Activated naive CD4-positive, alpha-beta T cell treated with anti-CD3 and anti-CD28 coated beads, Interleukin-2, amount 50 U/mL, for 24 hours (primary cell): ENCODE measurements at regions not wholly inside any gene's neighbourhood (a gene's known extent, or its start where the extent isn't known, plus 50 kb on each side); places are given as distances from the start of the nearest gene placed in this dataset.

ENCODE experiments used
- H3K27ac Mint-ChIP-seq: one replicate; pipeline ENCODE4 v1.8.0; 2021; ENCODE audit warnings: mild to moderate bottlenecking, mixed read lengths
- H3K27me3 Mint-ChIP-seq: one replicate; pipeline ENCODE4 v1.8.0; 2021; ENCODE audit warnings: mixed read lengths
- H3K36me3 Mint-ChIP-seq: one replicate; pipeline ENCODE4 v1.8.0; 2021; ENCODE audit warnings: mixed read lengths
- H3K4me1 Mint-ChIP-seq: one replicate; pipeline ENCODE4 v1.8.0; 2021; ENCODE audit warnings: mixed read lengths
- H3K4me3 Mint-ChIP-seq: one replicate; pipeline ENCODE4 v1.8.0; 2021; ENCODE audit warnings: mild to moderate bottlenecking, mixed read lengths
- H3K9me3 Mint-ChIP-seq: one replicate; pipeline ENCODE4 v1.8.0; 2021; ENCODE audit warnings: mixed read lengths

- no peaks in the 10 kb centered on the region for H3K9me3 Mint-ChIP-seq
- peak overlapping the region; percentile 6 for H3K27ac Mint-ChIP-seq
- H3K4me1 Mint-ChIP-seq, result no peaks in the 10 kb centered on the region
- no peaks in the 10 kb centered on the region for H3K36me3 Mint-ChIP-seq
- no peak overlapping the region for H3K4me3 Mint-ChIP-seq
- H3K27me3 Mint-ChIP-seq, result no peaks in the 10 kb centered on the region
These were observed 62.8 kb upstream of the ID2 start for GRCh38 chr2:8619071-8619470.

- Mint-ChIP-seq H3K4me1 (no peaks in the 10 kb centered on the region), H3K4me3 (no peak overlapping the region), H3K9me3 (no peaks in the 10 kb centered on the region), H3K27me3 (no peaks in the 10 kb centered on the region), H3K36me3 (no peaks in the 10 kb centered on the region), H3K27ac (no peak overlapping the region)
These were observed 61.1 kb upstream of the ID2 start for GRCh38 chr2:8620611-8621382.

- Mint-ChIP-seq H3K36me3 (no peaks in the 10 kb centered on the region), H3K4me3 (no peak overlapping the region), H3K4me1 (no peaks in the 10 kb centered on the region), H3K27me3 (no peaks in the 10 kb centered on the region), H3K9me3 (no peaks in the 10 kb centered on the region), H3K27ac (no peak overlapping the region)
These were observed 59.5 kb upstream of the ID2 start for GRCh38 chr2:8622199-8622911.

DNA sequence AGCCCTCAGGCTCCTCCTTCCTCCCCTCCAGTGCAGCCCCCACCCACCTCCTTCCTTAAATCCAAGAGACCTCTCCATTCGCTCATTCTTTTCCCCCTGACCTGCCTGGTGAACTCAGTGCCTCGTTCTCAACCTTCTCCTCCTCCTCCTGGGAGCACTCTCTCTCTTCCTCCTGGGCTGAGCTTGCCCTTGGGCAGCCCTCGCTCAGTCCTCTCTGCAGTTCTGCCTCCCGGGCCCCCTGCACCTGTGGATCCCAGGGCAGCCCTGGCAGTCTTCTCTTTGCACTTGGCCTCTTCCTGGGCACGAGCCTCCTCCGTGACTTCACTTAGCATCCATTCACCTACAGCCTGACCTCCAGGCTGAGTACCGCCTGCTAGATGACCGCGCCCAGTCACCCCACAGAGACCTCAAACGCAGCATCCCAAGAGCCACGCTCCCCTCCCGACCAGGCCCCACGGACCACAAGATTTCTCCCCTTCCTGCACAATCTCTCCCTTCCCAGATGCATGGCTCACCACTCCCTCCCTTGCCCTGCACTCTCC, 58.9 kb upstream of the ID2 start:
- no peak overlapping the region for H3K27ac Mint-ChIP-seq
- H3K9me3 Mint-ChIP-seq, result no peaks in the 10 kb centered on the region
- H3K36me3 Mint-ChIP-seq, result no peaks in the 10 kb centered on the region
- H3K27me3 Mint-ChIP-seq, result no peaks in the 10 kb centered on the region
- no peak overlapping the region for H3K4me3 Mint-ChIP-seq
- H3K4me1 Mint-ChIP-seq, result no peaks in the 10 kb centered on the region

- H3K36me3 Mint-ChIP-seq, result no peaks in the 10 kb centered on the region
- no peak overlapping the region for H3K4me3 Mint-ChIP-seq
- H3K27ac Mint-ChIP-seq, result no peak overlapping the region
- H3K9me3 Mint-ChIP-seq, result no peaks in the 10 kb centered on the region
- H3K4me1 Mint-ChIP-seq, result no peaks in the 10 kb centered on the region
- H3K27me3 Mint-ChIP-seq, result no peaks in the 10 kb centered on the region
These were observed 58.3 kb upstream of the ID2 start for GRCh38 chr2:8623576-8623957.

DNA sequence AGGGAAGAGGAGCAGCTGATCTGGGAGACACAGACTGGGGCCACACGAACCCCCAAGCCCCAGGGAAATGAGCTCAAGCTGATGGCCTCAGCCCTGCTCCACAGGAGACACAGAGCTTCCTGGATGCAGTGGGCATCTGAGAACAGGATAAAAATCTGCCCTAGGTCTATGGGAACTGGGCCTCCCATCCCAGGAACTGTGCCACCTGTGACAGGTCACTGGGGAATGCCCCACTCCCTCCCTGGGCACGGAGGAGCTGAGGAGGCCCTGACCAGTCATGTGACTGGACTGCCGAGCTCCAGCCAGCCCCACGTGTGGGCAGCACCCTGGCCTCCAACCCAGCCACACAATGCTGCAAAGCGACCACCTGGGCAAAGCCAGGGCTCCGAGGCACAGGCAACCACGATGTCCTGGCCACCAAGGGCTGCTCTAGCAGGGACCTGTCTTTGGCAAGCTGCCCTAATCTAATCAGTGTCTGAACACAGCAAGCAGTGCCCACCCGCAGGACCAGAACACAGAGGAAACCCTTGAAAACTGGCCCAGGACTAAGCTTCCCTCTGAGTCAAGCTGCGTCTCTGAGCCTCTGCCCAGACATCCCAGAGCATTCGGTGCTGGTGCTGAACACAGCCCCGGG, 57.8 kb upstream of the ID2 start:
- Mint-ChIP-seq H3K27ac (no peak overlapping the region), H3K4me1 (no peaks in the 10 kb centered on the region), H3K27me3 (no peaks in the 10 kb centered on the region), H3K9me3 (no peaks in the 10 kb centered on the region), H3K36me3 (no peaks in the 10 kb centered on the region), H3K4me3 (no peak overlapping the region)

GRCh38 chr2:8624855-8625398, 56.9 kb upstream of the ID2 start:
- no peaks in the 10 kb centered on the region for H3K27me3 Mint-ChIP-seq
- no peaks in the 10 kb centered on the region for H3K36me3 Mint-ChIP-seq
- no peaks in the 10 kb centered on the region for H3K4me1 Mint-ChIP-seq
- no peaks in the 10 kb centered on the region for H3K9me3 Mint-ChIP-seq
- H3K4me3 Mint-ChIP-seq, result no peak overlapping the region
- no peak overlapping the region for H3K27ac Mint-ChIP-seq

DNA sequence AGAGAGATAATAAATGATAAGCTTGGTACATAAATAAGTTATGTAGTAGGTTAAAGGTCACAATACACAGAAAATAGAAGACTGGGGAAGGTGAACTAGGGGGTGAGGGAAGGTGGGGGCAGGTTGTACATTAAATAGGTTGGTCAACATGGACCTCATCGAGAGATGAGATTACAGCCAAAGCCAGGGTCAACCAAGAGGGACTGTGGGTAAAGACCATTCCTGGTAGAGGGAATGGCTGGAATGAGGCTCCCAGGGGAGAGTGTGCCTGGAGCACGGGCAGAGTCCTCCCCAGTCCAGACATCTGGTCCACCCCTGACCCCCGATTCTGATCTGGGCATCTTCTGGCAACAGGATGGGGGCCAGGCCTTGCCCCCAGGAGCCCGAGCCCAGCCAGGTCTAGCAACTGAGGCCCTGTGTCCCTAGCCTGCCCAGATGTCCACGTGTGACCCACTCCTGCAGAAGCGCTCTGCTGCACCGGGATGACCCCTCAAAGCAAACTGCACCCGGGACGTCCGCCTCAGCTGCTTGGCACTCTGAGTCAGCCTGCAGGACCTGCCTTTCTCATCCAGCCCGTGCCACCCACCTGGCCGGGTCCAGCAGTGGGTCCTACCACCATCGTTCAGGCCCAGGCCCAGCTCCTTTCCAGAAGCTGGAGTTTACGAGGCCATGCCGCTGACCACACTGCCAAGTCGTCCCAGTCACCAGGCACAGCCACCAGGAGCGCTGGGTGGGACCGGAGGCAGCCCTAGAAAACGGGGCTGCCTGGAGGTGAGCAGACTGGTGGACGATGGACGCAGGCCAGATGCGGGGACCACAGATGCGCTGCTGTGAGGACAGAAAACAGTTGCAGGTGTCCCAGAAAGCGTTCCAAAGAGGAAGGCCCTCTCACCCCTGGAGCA, 56.2 kb upstream of the ID2 start:
- no peaks in the 10 kb centered on the region for H3K27me3 Mint-ChIP-seq
- H3K36me3 Mint-ChIP-seq, result no peaks in the 10 kb centered on the region
- H3K4me3 Mint-ChIP-seq, result no peak overlapping the region
- no peaks in the 10 kb centered on the region for H3K4me1 Mint-ChIP-seq
- H3K27ac Mint-ChIP-seq, result no peak overlapping the region
- no peaks in the 10 kb centered on the region for H3K9me3 Mint-ChIP-seq

DNA sequence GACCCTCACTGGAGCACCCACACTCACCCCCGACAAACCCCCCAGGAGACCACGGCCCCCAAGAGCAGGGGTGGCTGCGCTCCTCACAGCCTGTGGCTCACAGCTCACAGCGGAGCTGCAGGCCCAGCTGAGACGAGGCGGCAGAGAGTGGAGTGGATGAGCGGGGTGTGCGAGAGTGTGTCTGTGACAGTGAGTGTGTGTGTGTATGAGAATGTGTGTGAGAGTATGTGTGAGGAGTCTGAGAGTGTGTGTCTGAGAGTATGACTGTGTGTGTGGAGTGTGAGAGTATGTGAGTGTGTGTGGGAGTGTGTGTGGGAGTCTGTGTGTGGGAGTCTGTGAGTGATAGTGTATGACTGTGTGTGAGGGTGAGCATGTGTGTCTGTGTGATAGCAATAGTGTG, 55.3 kb upstream of the ID2 start:
- Mint-ChIP-seq H3K36me3 (no peaks in the 10 kb centered on the region), H3K27ac (no peak overlapping the region), H3K27me3 (no peaks in the 10 kb centered on the region), H3K4me1 (no peaks in the 10 kb centered on the region), H3K4me3 (no peak overlapping the region), H3K9me3 (no peaks in the 10 kb centered on the region)

DNA sequence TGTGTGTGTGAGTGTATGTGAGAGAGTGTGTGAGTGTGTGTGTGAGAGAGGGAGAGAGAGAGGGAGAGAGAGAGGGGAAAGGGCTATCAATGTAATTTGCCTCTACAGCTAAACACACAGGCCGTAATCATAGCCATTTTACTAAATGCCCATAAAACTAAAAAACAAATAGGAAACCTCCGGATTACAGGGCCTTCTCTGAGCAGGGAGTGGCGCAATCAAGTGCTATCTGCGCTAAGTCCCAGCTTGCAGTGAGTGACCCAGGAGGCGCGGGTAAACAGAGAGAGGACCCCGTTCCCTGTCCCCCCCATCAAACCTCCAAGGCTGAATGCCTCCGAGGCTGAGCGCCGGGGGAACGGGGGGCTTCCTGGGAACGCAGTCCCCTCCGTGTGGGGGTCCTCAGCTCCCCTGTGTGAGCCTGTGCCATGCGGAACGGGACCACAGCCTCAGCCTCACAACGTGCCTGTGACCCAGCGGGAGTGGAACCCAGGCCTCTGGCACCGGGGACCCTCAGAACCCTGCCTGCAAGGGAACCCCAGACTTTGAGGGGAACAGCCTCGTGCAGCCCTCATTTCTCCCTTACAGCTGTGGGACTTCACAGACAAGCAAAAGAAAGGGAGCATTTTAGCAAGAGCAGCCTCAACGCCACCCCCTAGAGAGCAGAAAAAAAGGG, 54.7 kb upstream of the ID2 start:
- no peaks in the 10 kb centered on the region for H3K27me3 Mint-ChIP-seq
- H3K4me1 Mint-ChIP-seq, result no peaks in the 10 kb centered on the region
- H3K27ac Mint-ChIP-seq, result no peak overlapping the region
- no peak overlapping the region for H3K4me3 Mint-ChIP-seq
- H3K36me3 Mint-ChIP-seq, result no peaks in the 10 kb centered on the region
- no peaks in the 10 kb centered on the region for H3K9me3 Mint-ChIP-seq

GRCh38 chr2:8627692-8628085, 54.2 kb upstream of the ID2 start:
- no peaks in the 10 kb centered on the region for H3K4me1 Mint-ChIP-seq
- no peaks in the 10 kb centered on the region for H3K27me3 Mint-ChIP-seq
- H3K36me3 Mint-ChIP-seq, result no peaks in the 10 kb centered on the region
- no peaks in the 10 kb centered on the region for H3K9me3 Mint-ChIP-seq
- H3K4me3 Mint-ChIP-seq, result no peak overlapping the region
- no peak overlapping the region for H3K27ac Mint-ChIP-seq

DNA sequence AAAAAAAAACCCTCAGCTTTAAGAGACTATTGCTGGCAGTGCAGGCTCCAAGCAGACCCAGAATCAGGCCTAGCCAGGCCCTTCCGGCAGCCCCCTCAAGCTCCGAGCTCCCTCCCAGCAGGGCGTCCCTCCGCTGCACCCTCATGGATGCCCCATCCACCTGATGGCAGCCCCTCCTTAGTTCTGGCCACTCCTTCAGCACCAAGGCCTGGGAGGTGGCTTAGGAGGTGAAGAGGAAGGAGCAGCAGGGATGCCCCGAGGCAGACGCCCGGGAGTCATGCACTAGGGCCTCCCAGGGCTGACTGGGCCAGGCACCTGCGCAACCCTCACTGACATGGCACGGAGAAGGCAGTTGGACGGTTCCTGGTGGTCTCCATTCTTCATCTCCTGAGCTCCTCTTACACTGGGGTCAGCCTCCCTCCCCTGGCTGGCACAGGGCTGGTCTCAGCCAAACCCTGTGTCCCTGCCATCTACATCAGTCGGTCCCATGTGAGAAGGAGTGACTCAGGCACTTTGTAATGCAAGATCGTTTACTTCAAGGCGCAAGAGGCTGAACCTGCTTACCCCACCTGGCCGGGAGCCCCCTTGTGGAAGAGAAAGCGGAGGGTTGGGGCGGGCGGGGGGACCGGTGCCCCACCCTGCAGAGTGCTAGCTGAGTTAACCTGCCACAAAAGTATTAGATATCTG, 53.5 kb upstream of the ID2 start:
- H3K27ac Mint-ChIP-seq, result no peak overlapping the region
- H3K4me3 Mint-ChIP-seq, result no peak overlapping the region
- no peaks in the 10 kb centered on the region for H3K27me3 Mint-ChIP-seq
- no peaks in the 10 kb centered on the region for H3K4me1 Mint-ChIP-seq
- no peaks in the 10 kb centered on the region for H3K9me3 Mint-ChIP-seq
- H3K36me3 Mint-ChIP-seq, result no peaks in the 10 kb centered on the region

DNA sequence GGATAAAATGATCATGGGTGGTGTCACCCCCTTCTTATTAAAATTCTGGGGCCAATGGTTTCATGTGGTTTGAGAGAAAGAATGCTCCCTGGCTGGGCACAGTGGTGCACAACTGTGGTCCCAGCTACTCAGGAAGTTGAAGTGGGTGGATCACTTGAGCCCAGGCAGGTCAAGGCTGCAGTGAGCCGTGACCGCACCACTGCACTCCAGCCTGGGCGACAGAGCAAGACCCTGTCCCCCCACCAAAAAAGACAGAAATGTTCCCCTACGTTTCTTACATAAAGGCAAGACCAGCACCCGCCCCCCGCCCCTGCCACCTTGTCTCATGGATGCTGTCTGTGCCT, 53.0 kb upstream of the ID2 start:
- H3K27ac Mint-ChIP-seq, result no peak overlapping the region
- H3K4me1 Mint-ChIP-seq, result no peaks in the 10 kb centered on the region
- H3K27me3 Mint-ChIP-seq, result no peaks in the 10 kb centered on the region
- no peaks in the 10 kb centered on the region for H3K36me3 Mint-ChIP-seq
- H3K4me3 Mint-ChIP-seq, result no peak overlapping the region
- no peaks in the 10 kb centered on the region for H3K9me3 Mint-ChIP-seq

DNA sequence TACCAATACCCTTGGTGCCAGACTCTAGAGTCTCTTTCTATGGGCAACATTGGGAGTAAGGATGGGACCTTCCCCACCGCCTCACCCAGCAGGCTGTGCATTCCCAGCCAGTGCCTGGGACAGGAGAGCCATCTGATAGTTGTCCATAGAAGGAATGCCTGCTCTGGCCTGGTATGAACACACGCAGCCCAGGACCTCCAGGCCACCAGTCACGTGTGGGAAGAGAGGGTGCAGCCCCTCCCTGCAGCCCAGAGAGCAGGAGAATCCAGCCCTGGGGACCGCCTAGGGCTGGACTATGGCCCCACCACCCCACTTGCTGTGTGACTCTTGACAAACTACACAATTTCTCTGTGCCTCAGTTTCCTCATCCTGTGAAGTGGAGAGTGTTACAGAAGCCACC, 52.5 kb upstream of the ID2 start:
- Mint-ChIP-seq H3K27ac (no peak overlapping the region), H3K27me3 (no peaks in the 10 kb centered on the region), H3K4me3 (no peak overlapping the region), H3K36me3 (no peaks in the 10 kb centered on the region), H3K4me1 (no peaks in the 10 kb centered on the region), H3K9me3 (no peaks in the 10 kb centered on the region)
